ENCODE measurements at regions not wholly inside any gene's neighbourhood (a gene's known extent, or its start where the extent isn't known, plus 50 kb on each side); places are given as distances from the start of the nearest gene placed in this dataset.

GRCh38 chr4:179803857-179804256 is 2361.6 kb upstream of the AGA start:
- no peak for TF ChIP-seq CTCF (IDR thresholded peaks at IDR 0.05)
- Mint-ChIP-seq H3K27ac (ENCODE audit: unreplicated experiment) (no peak overlapping the region), H3K36me3 (ENCODE audit: unreplicated experiment) (no peaks in the 10 kb centered on the region), H3K4me1 (ENCODE audit: unreplicated experiment) (peaks cover 4% of the 10 kb centered on the region), H3K27me3 (ENCODE audit: unreplicated experiment) (peaks cover 9% of the 10 kb centered on the region), H3K4me3 (ENCODE audit: unreplicated experiment) (no peak overlapping the region), H3K9me3 (ENCODE audit: unreplicated experiment) (no peaks in the 10 kb centered on the region)
- DNase-seq (ENCODE audit: extremely low spot score, unreplicated experiment), result no peak

GRCh38 chr4:179804440-179804839 is 2362.2 kb upstream of the AGA start:
- Mint-ChIP-seq H3K4me1 (ENCODE audit: unreplicated experiment) (peaks cover 4% of the 10 kb centered on the region), H3K4me3 (ENCODE audit: unreplicated experiment) (no peak overlapping the region), H3K27ac (ENCODE audit: unreplicated experiment) (no peak overlapping the region), H3K9me3 (ENCODE audit: unreplicated experiment) (no peaks in the 10 kb centered on the region), H3K36me3 (ENCODE audit: unreplicated experiment) (no peaks in the 10 kb centered on the region), H3K27me3 (ENCODE audit: unreplicated experiment) (peaks cover 9% of the 10 kb centered on the region)
- no peak for TF ChIP-seq CTCF (IDR thresholded peaks at IDR 0.05)
- DNase-seq (ENCODE audit: extremely low spot score, unreplicated experiment), result no peak

- H3K4me3 Mint-ChIP-seq (ENCODE audit: unreplicated experiment), result no peak overlapping the region
- H3K27me3 Mint-ChIP-seq (ENCODE audit: unreplicated experiment), result no peaks in the 10 kb centered on the region
- no peaks in the 10 kb centered on the region for H3K36me3 Mint-ChIP-seq (ENCODE audit: unreplicated experiment)
- H3K9me3 Mint-ChIP-seq (ENCODE audit: unreplicated experiment), result peaks cover 17% of the 10 kb centered on the region
- TF ChIP-seq CTCF (IDR thresholded peaks at IDR 0.05), result no peak
- no peaks in the 10 kb centered on the region for H3K4me1 Mint-ChIP-seq (ENCODE audit: unreplicated experiment)
- H3K27ac Mint-ChIP-seq (ENCODE audit: unreplicated experiment), result no peak overlapping the region
- no peak for DNase-seq (ENCODE audit: extremely low spot score, unreplicated experiment)
Measured at GRCh38 chr4:179817317-179817716, 2375.1 kb upstream of the AGA start.

- Mint-ChIP-seq H3K9me3 (ENCODE audit: unreplicated experiment) (peaks cover 24% of the 10 kb centered on the region), H3K4me1 (ENCODE audit: unreplicated experiment) (no peaks in the 10 kb centered on the region), H3K4me3 (ENCODE audit: unreplicated experiment) (no peak overlapping the region), H3K27ac (ENCODE audit: unreplicated experiment) (no peak overlapping the region), H3K36me3 (ENCODE audit: unreplicated experiment) (no peaks in the 10 kb centered on the region), H3K27me3 (ENCODE audit: unreplicated experiment) (peaks cover 7% of the 10 kb centered on the region)
- DNase-seq (ENCODE audit: extremely low spot score, unreplicated experiment), result no peak
- TF ChIP-seq CTCF (IDR thresholded peaks at IDR 0.05), result no peak
Measured at GRCh38 chr4:179823342-179823741, 2381.1 kb upstream of the AGA start.

GRCh38 chr4:179831274-179831673 is 2389.0 kb upstream of the AGA start:
- no peaks in the 10 kb centered on the region for H3K36me3 Mint-ChIP-seq (ENCODE audit: unreplicated experiment)
- no peak overlapping the region for H3K4me3 Mint-ChIP-seq (ENCODE audit: unreplicated experiment)
- no peaks in the 10 kb centered on the region for H3K4me1 Mint-ChIP-seq (ENCODE audit: unreplicated experiment)
- peaks cover 11% of the 10 kb centered on the region for H3K9me3 Mint-ChIP-seq (ENCODE audit: unreplicated experiment)
- TF ChIP-seq CTCF (IDR thresholded peaks at IDR 0.05), result no peak
- H3K27ac Mint-ChIP-seq (ENCODE audit: unreplicated experiment), result no peak overlapping the region
- no peak for DNase-seq (ENCODE audit: extremely low spot score, unreplicated experiment)
- peaks cover 4% of the 10 kb centered on the region for H3K27me3 Mint-ChIP-seq (ENCODE audit: unreplicated experiment)

All from osteocyte (in vitro differentiated cells).